22Rv1 (cell line): ENCODE measurements at regions not wholly inside any gene's neighbourhood (a gene's known extent, or its start where the extent isn't known, plus 50 kb on each side); places are given as distances from the start of the nearest gene placed in this dataset.

ENCODE experiments used
- ZFX ChIP-seq: fragments of 450-650 bp; IDR thresholded peaks from 2 replicates; pipeline ENCODE4 v1.6.1; 2017; ENCODE audit warnings: antibody characterized with exemption, borderline replicate concordance
- TF ChIP-seq, protein P1 (sequence below): fragments of 450-650 bp; IDR thresholded peaks from 2 replicates; pipeline ENCODE4 v1.5.1; 2017; ENCODE audit warnings: mild to moderate bottlenecking

DNA sequence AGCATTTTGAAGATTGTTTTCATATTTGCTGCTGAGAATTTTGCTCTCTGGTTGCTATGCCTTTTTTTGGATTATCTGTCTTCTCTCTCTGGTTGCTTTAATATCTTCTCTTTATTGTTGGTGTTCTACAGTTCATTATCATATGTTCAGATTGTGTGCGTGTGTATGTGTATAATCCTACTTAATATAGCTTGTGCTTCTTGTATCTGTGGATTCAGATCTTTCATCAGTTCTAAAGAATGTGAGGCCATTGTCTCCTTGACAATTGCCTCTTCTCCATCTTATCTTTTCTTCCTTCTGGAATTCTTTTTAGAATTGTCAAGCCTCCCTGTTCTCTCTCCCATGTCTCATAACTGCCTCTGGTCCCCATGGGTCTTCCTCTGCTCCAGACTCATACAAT, 195.4 kb downstream of the CDC5L start:
- TF ChIP-seq, protein P1, sequence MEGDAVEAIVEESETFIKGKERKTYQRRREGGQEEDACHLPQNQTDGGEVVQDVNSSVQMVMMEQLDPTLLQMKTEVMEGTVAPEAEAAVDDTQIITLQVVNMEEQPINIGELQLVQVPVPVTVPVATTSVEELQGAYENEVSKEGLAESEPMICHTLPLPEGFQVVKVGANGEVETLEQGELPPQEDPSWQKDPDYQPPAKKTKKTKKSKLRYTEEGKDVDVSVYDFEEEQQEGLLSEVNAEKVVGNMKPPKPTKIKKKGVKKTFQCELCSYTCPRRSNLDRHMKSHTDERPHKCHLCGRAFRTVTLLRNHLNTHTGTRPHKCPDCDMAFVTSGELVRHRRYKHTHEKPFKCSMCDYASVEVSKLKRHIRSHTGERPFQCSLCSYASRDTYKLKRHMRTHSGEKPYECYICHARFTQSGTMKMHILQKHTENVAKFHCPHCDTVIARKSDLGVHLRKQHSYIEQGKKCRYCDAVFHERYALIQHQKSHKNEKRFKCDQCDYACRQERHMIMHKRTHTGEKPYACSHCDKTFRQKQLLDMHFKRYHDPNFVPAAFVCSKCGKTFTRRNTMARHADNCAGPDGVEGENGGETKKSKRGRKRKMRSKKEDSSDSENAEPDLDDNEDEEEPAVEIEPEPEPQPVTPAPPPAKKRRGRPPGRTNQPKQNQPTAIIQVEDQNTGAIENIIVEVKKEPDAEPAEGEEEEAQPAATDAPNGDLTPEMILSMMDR = no peak
- TF ChIP-seq ZFX = no peak
